ENCODE measurements at regions not wholly inside any gene's neighbourhood (a gene's known extent, or its start where the extent isn't known, plus 50 kb on each side); places are given as distances from the start of the nearest gene placed in this dataset.

GRCh38 chr12:59839514-59839913 is 243.7 kb downstream of the SLC16A7 start:
- no peak for DNase-seq

- no peak for DNase-seq
These were observed 247.5 kb downstream of the SLC16A7 start for GRCh38 chr12:59843260-59843843.

GRCh38 chr12:59844750-59845149 is 248.9 kb downstream of the SLC16A7 start:
- DNase-seq = no peak

GRCh38 chr12:59845293-59845692 is 249.5 kb downstream of the SLC16A7 start:
- no peak for DNase-seq

- no peak for DNase-seq
These were observed 251.3 kb downstream of the SLC16A7 start for GRCh38 chr12:59847127-59847526.

- no peak for DNase-seq
These were observed 254.4 kb downstream of the SLC16A7 start for GRCh38 chr12:59850268-59850667.

GRCh38 chr12:59858508-59859170 is 262.8 kb downstream of the SLC16A7 start:
- DNase-seq = no peak

GRCh38 chr12:59859171-59859510 is 263.3 kb downstream of the SLC16A7 start:
- no peak for DNase-seq

- no peak for DNase-seq
These were observed 265.8 kb downstream of the SLC16A7 start for GRCh38 chr12:59861635-59862034.

- no peak for DNase-seq
These were observed 271.2 kb downstream of the SLC16A7 start for GRCh38 chr12:59867055-59867454.

- no peak for DNase-seq
These were observed 271.9 kb downstream of the SLC16A7 start for GRCh38 chr12:59867689-59868088.

GRCh38 chr12:59871779-59872178 is 275.9 kb downstream of the SLC16A7 start:
- no peak for DNase-seq

GRCh38 chr12:59873136-59873535 is 277.3 kb downstream of the SLC16A7 start:
- DNase-seq = no peak

GRCh38 chr12:59874781-59875180 is 279.0 kb downstream of the SLC16A7 start:
- DNase-seq = no peak

GRCh38 chr12:59886131-59886733 is 290.4 kb downstream of the SLC16A7 start:
- no peak for DNase-seq

- no peak for DNase-seq
These were observed 291.3 kb downstream of the SLC16A7 start for GRCh38 chr12:59887178-59887577.

- DNase-seq = no peak
These were observed 295.2 kb downstream of the SLC16A7 start for GRCh38 chr12:59890896-59891579.

- no peak for DNase-seq
These were observed 299.4 kb downstream of the SLC16A7 start for GRCh38 chr12:59895166-59895775.

GRCh38 chr12:59904874-59905521 is 309.2 kb downstream of the SLC16A7 start:
- no peak for DNase-seq

- DNase-seq = no peak
These were observed 315.7 kb downstream of the SLC16A7 start for GRCh38 chr12:59911516-59911915.

- DNase-seq = no peak
These were observed 321.2 kb downstream of the SLC16A7 start for GRCh38 chr12:59916988-59917387.

GRCh38 chr12:59927032-59927431 is 331.2 kb downstream of the SLC16A7 start:
- no peak for DNase-seq

GRCh38 chr12:59928416-59928815 is 332.6 kb downstream of the SLC16A7 start:
- DNase-seq = no peak

Measured in activated CD8-positive, alpha-beta memory T cell treated with anti-CD3 and anti-CD28 coated beads, Interleukin-2, amount 50 U/mL, for 4 hours (primary cell).